K562 (cell line): ENCODE measurements at regions not wholly inside any gene's neighbourhood (a gene's known extent, or its start where the extent isn't known, plus 50 kb on each side); places are given as distances from the start of the nearest gene placed in this dataset.

ENCODE experiments used
- ESRRA ChIP-seq: fragments of 450-650 bp; IDR thresholded peaks from 2 replicates; pipeline ENCODE4 v1.6.1; 2014; ENCODE audit warnings: low read depth, mild to moderate bottlenecking, moderate library complexity, borderline replicate concordance
- HCFC1 ChIP-seq: IDR thresholded peaks from 2 replicates; pipeline ENCODE4 v1.6.1; 2012; ENCODE audit warnings: low read depth, low read length, improper control_type of control experiment
- HDAC8 ChIP-seq: fragments of 450-650 bp; IDR thresholded peaks from 2 replicates; pipeline ENCODE4 v1.6.1; 2016; ENCODE audit warnings: mild to moderate bottlenecking, missing genetic modification characterization, moderate library complexity, missing compliant biosample characterization
- PATZ1 ChIP-seq: fragments of 250-450 bp; sonication (Bioruptor Pico); IDR thresholded peaks from 2 replicates; pipeline ENCODE4 v1.5.0; 2020; ENCODE audit warnings: mild to moderate bottlenecking, borderline replicate concordance
- POLR2AphosphoS5 ChIP-seq: IDR thresholded peaks from 2 replicates; pipeline ENCODE4 v1.6.1; 2011; ENCODE audit warnings: mild to moderate bottlenecking, low read depth, low read length, moderate library complexity; ENCODE audit not compliant: control insufficient read depth, insufficient read depth
- RAD21 ChIP-seq, 2 experiments: fragments of 250-450 bp in 1 of 2; fragments of 450-650 bp in 1 of 2; sonication (Bioruptor Pico) in 1 of 2; formaldehyde crosslinking in 1 of 2; IDR thresholded peaks in 1 of 2; conservative IDR thresholded peaks in 1 of 2; 2 replicates each; pipeline versions ENCODE4 v1.4.0 to v1.8.0; 2020 to 2022; ENCODE audit warnings: mild to moderate bottlenecking in 2 of 2, moderate library complexity in 1 of 2
- SAP30 ChIP-seq: fragments of 200-600 bp; sonication (generic); IDR thresholded peaks from 2 replicates; pipeline ENCODE4 v1.6.1; 2012; ENCODE audit warnings: borderline replicate concordance, low read depth, mild to moderate bottlenecking, moderate library complexity, low read length, control low read depth, inconsistent platforms; ENCODE audit not compliant: insufficient read depth, poor library complexity, severe bottlenecking
- ZBTB1 ChIP-seq: sonication (generic); formaldehyde crosslinking; IDR thresholded peaks from 2 replicates; pipeline ENCODE4 v1.8.1; 2023; ENCODE audit warnings: missing genetic modification reagents, low read depth, mild to moderate bottlenecking, borderline replicate concordance
- ZNF232 ChIP-seq: sonication (generic); formaldehyde crosslinking; IDR thresholded peaks from 2 replicates; pipeline ENCODE4 v1.8.0; 2022; ENCODE audit warnings: mild to moderate bottlenecking, missing genetic modification reagents

GRCh38 chr17:79407385-79407784 is 203.5 kb downstream of the RBFOX3 start:
- no peak for TF ChIP-seq ESRRA
- no peak for TF ChIP-seq HCFC1
- no peak for TF ChIP-seq ZNF232 (CRISPR knock-in tag)
- TF ChIP-seq SAP30: no peak
- TF ChIP-seq PATZ1: no peak
- no peak for TF ChIP-seq POLR2AphosphoS5
- TF ChIP-seq RAD21 (CRISPR knock-in tag; conservative IDR thresholded peaks at IDR 0.05 in 1 of 2, IDR thresholded peaks at IDR 0.05 in 1 of 2): no peak
- TF ChIP-seq ZBTB1 (CRISPR knock-in tag): no peak
- no peak for TF ChIP-seq HDAC8 (tag)
